ENCODE measurements at regions not wholly inside any gene's neighbourhood (a gene's known extent, or its start where the extent isn't known, plus 50 kb on each side); places are given as distances from the start of the nearest gene placed in this dataset.

DNA sequence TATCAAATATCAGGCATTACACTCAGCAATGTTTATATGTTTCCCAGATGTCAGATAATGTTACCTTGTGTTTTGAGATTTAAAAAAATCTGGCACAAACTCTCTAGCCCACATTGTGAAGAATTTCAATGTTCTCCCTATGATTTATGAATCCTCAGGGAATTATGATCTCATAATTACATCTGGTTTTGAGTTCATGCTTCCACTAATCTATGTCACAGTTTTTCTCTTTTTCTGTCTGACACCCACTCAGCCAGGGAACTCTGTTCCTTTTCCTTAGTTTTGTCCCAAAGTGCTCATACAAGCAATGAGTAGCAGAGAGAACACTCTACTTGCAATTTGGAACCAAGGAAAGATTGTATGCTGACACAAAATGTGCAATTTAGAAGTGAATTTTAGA lies 212.1 kb upstream of the POF1B start:
- TF ChIP-seq, protein P1, sequence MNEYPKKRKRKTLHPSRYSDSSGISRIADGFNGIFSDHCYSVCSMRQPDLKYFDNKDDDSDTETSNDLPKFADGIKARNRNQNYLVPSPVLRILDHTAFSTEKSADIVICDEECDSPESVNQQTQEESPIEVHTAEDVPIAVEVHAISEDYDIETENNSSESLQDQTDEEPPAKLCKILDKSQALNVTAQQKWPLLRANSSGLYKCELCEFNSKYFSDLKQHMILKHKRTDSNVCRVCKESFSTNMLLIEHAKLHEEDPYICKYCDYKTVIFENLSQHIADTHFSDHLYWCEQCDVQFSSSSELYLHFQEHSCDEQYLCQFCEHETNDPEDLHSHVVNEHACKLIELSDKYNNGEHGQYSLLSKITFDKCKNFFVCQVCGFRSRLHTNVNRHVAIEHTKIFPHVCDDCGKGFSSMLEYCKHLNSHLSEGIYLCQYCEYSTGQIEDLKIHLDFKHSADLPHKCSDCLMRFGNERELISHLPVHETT (CRISPR knock-in tag; conservative IDR thresholded peaks at IDR 0.05 in 1 of 2, IDR thresholded peaks at IDR 0.05 in 1 of 2) = no peak
- TF ChIP-seq SAP30 (IDR thresholded peaks at IDR 0.05; ENCODE audit: borderline replicate concordance, insufficient read depth, low read depth, low read length, poor library complexity, severe bottlenecking) (no peak), SETDB1 (IDR thresholded peaks at IDR 0.05; ENCODE audit: low read length) (no peak), KAT7 (CRISPR knock-in tag; IDR thresholded peaks at IDR 0.05; ENCODE audit: borderline replicate concordance) (no peak), NFRKB (IDR thresholded peaks at IDR 0.05; ENCODE audit: low read depth) (no peak), TAF1 (IDR thresholded peaks at IDR 0.05; ENCODE audit: control insufficient read depth, extremely low read depth, insufficient read depth, low read length, severe bottlenecking) (no peak), POLR2AphosphoS5 (IDR thresholded peaks at IDR 0.05; ENCODE audit: control insufficient read depth, insufficient read depth, low read depth, low read length) (no peak), MAFK (IDR thresholded peaks at IDR 0.05; ENCODE audit: low read length) (no peak), EZH2 (IDR thresholded peaks at IDR 0.05; ENCODE audit: borderline replicate concordance, low read depth, low read length) (no peak), MEF2D (tag; conservative IDR thresholded peaks at IDR 0.05; ENCODE audit: low read depth) (no peak), NUFIP1 (IDR thresholded peaks at IDR 0.05; ENCODE audit: partially characterized antibody) (no peak)
- TF ChIP-seq, protein P2, sequence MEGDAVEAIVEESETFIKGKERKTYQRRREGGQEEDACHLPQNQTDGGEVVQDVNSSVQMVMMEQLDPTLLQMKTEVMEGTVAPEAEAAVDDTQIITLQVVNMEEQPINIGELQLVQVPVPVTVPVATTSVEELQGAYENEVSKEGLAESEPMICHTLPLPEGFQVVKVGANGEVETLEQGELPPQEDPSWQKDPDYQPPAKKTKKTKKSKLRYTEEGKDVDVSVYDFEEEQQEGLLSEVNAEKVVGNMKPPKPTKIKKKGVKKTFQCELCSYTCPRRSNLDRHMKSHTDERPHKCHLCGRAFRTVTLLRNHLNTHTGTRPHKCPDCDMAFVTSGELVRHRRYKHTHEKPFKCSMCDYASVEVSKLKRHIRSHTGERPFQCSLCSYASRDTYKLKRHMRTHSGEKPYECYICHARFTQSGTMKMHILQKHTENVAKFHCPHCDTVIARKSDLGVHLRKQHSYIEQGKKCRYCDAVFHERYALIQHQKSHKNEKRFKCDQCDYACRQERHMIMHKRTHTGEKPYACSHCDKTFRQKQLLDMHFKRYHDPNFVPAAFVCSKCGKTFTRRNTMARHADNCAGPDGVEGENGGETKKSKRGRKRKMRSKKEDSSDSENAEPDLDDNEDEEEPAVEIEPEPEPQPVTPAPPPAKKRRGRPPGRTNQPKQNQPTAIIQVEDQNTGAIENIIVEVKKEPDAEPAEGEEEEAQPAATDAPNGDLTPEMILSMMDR (IDR thresholded peaks at IDR 0.05 in 2 of 3, conservative IDR thresholded peaks at IDR 0.05 in 1 of 3; ENCODE audit: insufficient read depth in 2 of 3, low read depth in 1 of 3, low read length in 3 of 3) = no peak
- TF ChIP-seq, protein P3, sequence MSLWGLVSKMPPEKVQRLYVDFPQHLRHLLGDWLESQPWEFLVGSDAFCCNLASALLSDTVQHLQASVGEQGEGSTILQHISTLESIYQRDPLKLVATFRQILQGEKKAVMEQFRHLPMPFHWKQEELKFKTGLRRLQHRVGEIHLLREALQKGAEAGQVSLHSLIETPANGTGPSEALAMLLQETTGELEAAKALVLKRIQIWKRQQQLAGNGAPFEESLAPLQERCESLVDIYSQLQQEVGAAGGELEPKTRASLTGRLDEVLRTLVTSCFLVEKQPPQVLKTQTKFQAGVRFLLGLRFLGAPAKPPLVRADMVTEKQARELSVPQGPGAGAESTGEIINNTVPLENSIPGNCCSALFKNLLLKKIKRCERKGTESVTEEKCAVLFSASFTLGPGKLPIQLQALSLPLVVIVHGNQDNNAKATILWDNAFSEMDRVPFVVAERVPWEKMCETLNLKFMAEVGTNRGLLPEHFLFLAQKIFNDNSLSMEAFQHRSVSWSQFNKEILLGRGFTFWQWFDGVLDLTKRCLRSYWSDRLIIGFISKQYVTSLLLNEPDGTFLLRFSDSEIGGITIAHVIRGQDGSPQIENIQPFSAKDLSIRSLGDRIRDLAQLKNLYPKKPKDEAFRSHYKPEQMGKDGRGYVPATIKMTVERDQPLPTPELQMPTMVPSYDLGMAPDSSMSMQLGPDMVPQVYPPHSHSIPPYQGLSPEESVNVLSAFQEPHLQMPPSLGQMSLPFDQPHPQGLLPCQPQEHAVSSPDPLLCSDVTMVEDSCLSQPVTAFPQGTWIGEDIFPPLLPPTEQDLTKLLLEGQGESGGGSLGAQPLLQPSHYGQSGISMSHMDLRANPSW (CRISPR knock-in tag; IDR thresholded peaks at IDR 0.05) = no peak

Measured in K562 (cell line).